AG04450 (cell line): ENCODE measurements at regions not wholly inside any gene's neighbourhood (a gene's known extent, or its start where the extent isn't known, plus 50 kb on each side); places are given as distances from the start of the nearest gene placed in this dataset.

Experiments
- CTCF ChIA-PET: fragments of 300-600, 350-600 bp; formaldehyde crosslinking; extraction: SDS; loops from one replicate; lab custom pipeline; 2022; ENCODE audit warnings: antibody characterized with exemption, inconsistent platforms; lab: Charles Lee
- POLR2A ChIA-PET: fragments of 350-600 bp; formaldehyde crosslinking; extraction: SDS; loops from one replicate; lab custom pipeline; 2021; ENCODE audit warnings: antibody characterized with exemption, inconsistent platforms; lab: Yijun Ruan, JAX
- DNase-seq: peaks from one replicate; pipeline ENCODE4 v3.0.0-alpha.2; 2011; ENCODE audit warnings: low read depth, low spot score
- H3K27ac ChIP-seq: one replicate; pipeline ENCODE4 v1.5.1; 2012; ENCODE audit warnings: low read depth, low read length, control low read depth
- H3K27me3 ChIP-seq: one replicate; pipeline ENCODE4 v1.6.0; 2012; ENCODE audit warnings: low read length; ENCODE audit not compliant: control insufficient read depth, insufficient read depth
- H3K4me3 ChIP-seq: 2 replicates; pipeline ENCODE4 v1.5.1; 2011; ENCODE audit warnings: mild to moderate bottlenecking, low read depth, low read length, control low read depth
- H3K9me3 ChIP-seq: 2 replicates; pipeline ENCODE4 v1.5.1; 2012; ENCODE audit warnings: low read length; ENCODE audit not compliant: control insufficient read depth, insufficient read depth
- TF ChIP-seq, protein P1 (sequence below): IDR thresholded peaks from 2 replicates; pipeline ENCODE4 v1.5.1; 2011; ENCODE audit warnings: low read depth, low read length, control low read depth, inconsistent platforms

DNA sequence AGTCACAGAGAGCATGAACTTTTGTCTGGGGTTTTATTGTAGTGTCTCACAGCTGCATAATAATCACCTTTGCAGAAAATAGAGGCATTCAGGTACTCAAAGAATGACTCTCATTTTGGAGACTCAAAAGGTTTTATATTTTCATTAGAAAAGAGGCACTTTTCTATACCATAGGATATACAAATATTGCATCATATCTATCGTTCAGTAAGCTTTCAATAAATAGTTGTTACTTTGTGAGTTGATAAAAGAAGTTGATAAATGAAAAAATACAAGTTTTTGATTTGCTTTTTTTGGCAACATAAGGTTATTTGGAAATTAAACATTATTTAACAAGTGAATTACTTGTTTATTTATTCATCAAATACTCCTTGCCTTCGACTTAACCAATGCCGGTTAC lies 279.9 kb downstream of the ARL4A start:
- no peaks in the 10 kb centered on the region for H3K9me3 ChIP-seq
- ChIA-PET POLR2A (no interaction called here), CTCF (no interaction called here)
- no peak for DNase-seq
- no peaks in the 10 kb centered on the region for H3K27me3 ChIP-seq
- TF ChIP-seq, protein P1, sequence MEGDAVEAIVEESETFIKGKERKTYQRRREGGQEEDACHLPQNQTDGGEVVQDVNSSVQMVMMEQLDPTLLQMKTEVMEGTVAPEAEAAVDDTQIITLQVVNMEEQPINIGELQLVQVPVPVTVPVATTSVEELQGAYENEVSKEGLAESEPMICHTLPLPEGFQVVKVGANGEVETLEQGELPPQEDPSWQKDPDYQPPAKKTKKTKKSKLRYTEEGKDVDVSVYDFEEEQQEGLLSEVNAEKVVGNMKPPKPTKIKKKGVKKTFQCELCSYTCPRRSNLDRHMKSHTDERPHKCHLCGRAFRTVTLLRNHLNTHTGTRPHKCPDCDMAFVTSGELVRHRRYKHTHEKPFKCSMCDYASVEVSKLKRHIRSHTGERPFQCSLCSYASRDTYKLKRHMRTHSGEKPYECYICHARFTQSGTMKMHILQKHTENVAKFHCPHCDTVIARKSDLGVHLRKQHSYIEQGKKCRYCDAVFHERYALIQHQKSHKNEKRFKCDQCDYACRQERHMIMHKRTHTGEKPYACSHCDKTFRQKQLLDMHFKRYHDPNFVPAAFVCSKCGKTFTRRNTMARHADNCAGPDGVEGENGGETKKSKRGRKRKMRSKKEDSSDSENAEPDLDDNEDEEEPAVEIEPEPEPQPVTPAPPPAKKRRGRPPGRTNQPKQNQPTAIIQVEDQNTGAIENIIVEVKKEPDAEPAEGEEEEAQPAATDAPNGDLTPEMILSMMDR, result no peak
- H3K27ac ChIP-seq, result no peak overlapping the region
- no peak overlapping the region for H3K4me3 ChIP-seq

DNA sequence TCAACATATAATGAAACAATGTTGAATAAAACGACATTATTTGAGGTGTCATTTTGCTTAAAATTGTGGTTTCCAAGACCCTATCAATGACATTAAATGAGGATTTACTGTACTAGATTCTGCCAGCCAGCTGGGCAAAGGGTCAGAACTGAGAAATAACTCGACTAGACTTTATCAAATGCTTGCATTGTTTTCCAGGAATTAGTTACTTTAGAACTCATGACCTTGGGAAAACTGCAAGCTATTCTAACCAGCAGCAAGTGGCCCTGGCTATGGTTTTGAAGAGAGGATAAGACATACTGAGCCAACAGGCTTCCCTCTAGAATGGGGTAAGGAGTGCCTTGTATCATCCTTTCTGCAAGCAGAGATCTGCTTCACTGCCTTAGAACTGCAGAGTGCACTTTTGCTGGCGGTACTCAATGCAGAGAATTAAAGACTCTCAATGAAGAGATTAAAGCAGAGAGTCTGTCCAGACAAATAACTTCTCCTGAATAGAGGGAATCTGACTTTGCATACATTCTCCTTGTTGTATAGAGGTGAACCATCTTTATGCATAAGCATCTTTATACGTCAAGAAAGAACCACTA lies 281.5 kb downstream of the ARL4A start:
- Histone ChIP-seq H3K4me3 (no peak overlapping the region), H3K27me3 (no peaks in the 10 kb centered on the region), H3K27ac (no peak overlapping the region), H3K9me3 (no peaks in the 10 kb centered on the region)
- TF ChIP-seq, protein P1, result no peak
- ChIA-PET POLR2A (no interaction called here), CTCF (interaction anchor here (1.2 kb wide), 1 partner anchor 282 kb away, joined by 6 read pairs; no protein-coding TSS in a partner anchor)
- no peak for DNase-seq

DNA sequence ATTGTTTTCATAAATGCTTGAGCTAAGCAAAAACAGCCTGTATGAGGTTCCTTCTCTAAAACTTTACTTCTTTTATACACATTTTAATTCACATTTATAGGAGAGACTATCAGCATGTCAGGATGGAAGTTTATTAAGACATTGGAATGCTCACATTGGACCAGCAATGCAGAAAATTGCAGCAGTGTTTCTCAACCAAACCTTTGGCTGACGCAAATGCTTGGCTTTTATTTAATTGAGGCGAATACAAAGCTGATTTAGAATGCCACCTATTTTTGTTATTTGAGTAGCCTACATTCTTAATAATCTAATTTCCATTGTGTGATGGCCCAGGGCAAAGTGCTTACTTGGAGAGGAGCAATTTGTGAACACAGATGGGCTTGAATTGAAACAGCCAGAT lies 283.2 kb downstream of the ARL4A start:
- Histone ChIP-seq H3K9me3 (no peaks in the 10 kb centered on the region), H3K4me3 (no peak overlapping the region), H3K27ac (no peak overlapping the region), H3K27me3 (no peaks in the 10 kb centered on the region)
- TF ChIP-seq, protein P1, result no peak
- no peak for DNase-seq
- ChIA-PET CTCF (no interaction called here), POLR2A (interaction anchor here (0.5 kb wide), 1 partner anchor 202 kb away, joined by 3 read pairs; no protein-coding TSS in a partner anchor)

- Histone ChIP-seq H3K27me3 (no peaks in the 10 kb centered on the region), H3K27ac (no peak overlapping the region), H3K9me3 (no peaks in the 10 kb centered on the region), H3K4me3 (no peak overlapping the region)
- TF ChIP-seq, protein P1, result no peak
- no peak for DNase-seq
- ChIA-PET POLR2A (no interaction called here), CTCF (no interaction called here)
These were observed 287.2 kb downstream of the ARL4A start for GRCh38 chr7:12974451-12975166.

DNA sequence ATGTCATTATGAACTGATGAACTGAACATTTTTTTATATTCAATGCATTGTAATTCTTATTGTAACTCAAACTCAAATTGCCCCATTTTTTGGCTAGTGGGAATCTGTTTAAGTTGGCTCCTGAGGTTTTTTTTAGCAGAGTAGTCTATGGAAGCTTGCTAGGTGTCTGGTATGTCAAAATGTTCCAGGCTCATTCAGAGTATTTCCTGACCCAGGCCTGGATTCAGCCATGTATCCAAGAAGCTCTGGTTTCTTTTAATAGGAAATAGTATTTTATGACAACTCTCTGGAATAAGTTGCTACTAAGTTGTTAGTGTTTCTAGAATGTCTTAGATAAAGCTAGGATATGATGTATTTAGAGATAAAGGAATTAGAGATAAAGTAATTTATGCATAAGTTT lies 288.0 kb downstream of the ARL4A start:
- CTCF ChIA-PET, result no interaction called here
- H3K27ac ChIP-seq, result no peak overlapping the region
- H3K4me3 ChIP-seq, result no peak overlapping the region
- H3K27me3 ChIP-seq, result no peaks in the 10 kb centered on the region
- TF ChIP-seq, protein P1, result no peak
- no peak for DNase-seq
- POLR2A ChIA-PET, result no interaction called here
- H3K9me3 ChIP-seq, result no peaks in the 10 kb centered on the region
